Fibroblast of lung (primary cell): ENCODE measurements at regions not wholly inside any gene's neighbourhood (a gene's known extent, or its start where the extent isn't known, plus 50 kb on each side); places are given as distances from the start of the nearest gene placed in this dataset.

ENCODE experiments used
- CTCF ChIP-seq, 2 donors: IDR thresholded peaks in 1 of 2; conservative IDR thresholded peaks in 1 of 2; 1 replicate in 1 of 2; 2 replicates in 1 of 2; pipeline ENCODE4 v1.5.1; 2011 to 2012; ENCODE audit warnings: low read length in 2 of 2, control low read depth in 1 of 2, inconsistent platforms in 1 of 2, low read depth in 1 of 2, mild to moderate bottlenecking in 1 of 2
- EZH2 ChIP-seq: IDR thresholded peaks from 2 replicates; pipeline ENCODE4 v1.5.1; 2012; ENCODE audit warnings: low read length, control low read depth, mild to moderate bottlenecking; ENCODE audit errors: missing control alignments

DNA sequence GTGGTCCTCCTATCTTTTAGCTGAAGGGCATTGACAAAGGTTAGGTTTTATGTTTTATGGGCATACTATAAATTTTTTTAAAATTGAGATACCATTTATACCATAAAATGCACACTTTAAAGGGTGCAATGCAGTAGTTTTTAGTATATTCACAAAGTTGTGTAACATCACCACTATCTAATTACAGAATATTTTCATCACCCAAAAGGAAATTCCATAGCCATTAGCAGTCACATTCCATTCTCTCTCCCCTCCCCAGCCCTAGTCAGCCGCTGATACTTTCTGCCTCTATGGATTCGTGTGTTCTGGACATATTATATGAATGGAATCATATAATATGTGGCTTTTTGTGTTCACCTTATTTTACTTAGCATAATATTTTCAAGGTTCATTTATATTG is 135.8 kb upstream of the B3GALT2 start:
- TF ChIP-seq CTCF (conservative IDR thresholded peaks at IDR 0.05 in 1 of 2, IDR thresholded peaks at IDR 0.05 in 1 of 2; ENCODE audit: low read depth in 1 of 2, low read length in 2 of 2) (no peak), EZH2 (no peak)
